HG02759 (cell line): ENCODE measurements at regions not wholly inside any gene's neighbourhood (a gene's known extent, or its start where the extent isn't known, plus 50 kb on each side); places are given as distances from the start of the nearest gene placed in this dataset.

Experiments used
- ATAC-seq: cut with Tn5 transposase; IDR thresholded peaks from one replicate; pipeline ENCODE4 v1.9.1; 2021; ENCODE audit warnings: mild to moderate bottlenecking, moderate library complexity; ENCODE audit not compliant: unreplicated experiment

- ATAC-seq, result no peak
Observed at GRCh38 chr5:167786871-167787578, 504.4 kb upstream of the WWC1 start.

- no peak for ATAC-seq
Observed at GRCh38 chr5:167790045-167790444, 501.4 kb upstream of the WWC1 start.

- no peak for ATAC-seq
Observed at GRCh38 chr5:167790462-167791260, 500.8 kb upstream of the WWC1 start.

GRCh38 chr5:167792514-167792913 lies 498.9 kb upstream of the WWC1 start:
- no peak for ATAC-seq

- ATAC-seq, result no peak
Observed at GRCh38 chr5:167793700-167794099, 497.7 kb upstream of the WWC1 start.

- ATAC-seq, result no peak
Observed at GRCh38 chr5:167794121-167794520, 497.3 kb upstream of the WWC1 start.

- ATAC-seq, result no peak
Observed at GRCh38 chr5:167796672-167797071, 494.8 kb upstream of the WWC1 start.

- no peak for ATAC-seq
Observed at GRCh38 chr5:167797933-167798332, 493.5 kb upstream of the WWC1 start.

- ATAC-seq, result no peak
Observed at GRCh38 chr5:167798448-167798847, 493.0 kb upstream of the WWC1 start.

- no peak for ATAC-seq
Observed at GRCh38 chr5:167800427-167800826, 491.0 kb upstream of the WWC1 start.

GRCh38 chr5:167801999-167802398 lies 489.4 kb upstream of the WWC1 start:
- no peak for ATAC-seq

- no peak for ATAC-seq
Observed at GRCh38 chr5:167802755-167803431, 488.6 kb upstream of the WWC1 start.

- no peak for ATAC-seq
Observed at GRCh38 chr5:167804512-167805220, 486.8 kb upstream of the WWC1 start.

GRCh38 chr5:167810573-167810972 lies 480.9 kb upstream of the WWC1 start:
- no peak for ATAC-seq

GRCh38 chr5:167812871-167813270 lies 478.6 kb upstream of the WWC1 start:
- ATAC-seq, result no peak

GRCh38 chr5:167813389-167813788 lies 478.1 kb upstream of the WWC1 start:
- no peak for ATAC-seq

- no peak for ATAC-seq
Observed at GRCh38 chr5:167814040-167814439, 477.4 kb upstream of the WWC1 start.

GRCh38 chr5:167814828-167815227 lies 476.6 kb upstream of the WWC1 start:
- no peak for ATAC-seq

GRCh38 chr5:167816354-167816753 lies 475.1 kb upstream of the WWC1 start:
- ATAC-seq, result no peak

GRCh38 chr5:167816864-167817263 lies 474.6 kb upstream of the WWC1 start:
- ATAC-seq, result no peak

- ATAC-seq, result peak; percentile 97
Observed at GRCh38 chr5:167819406-167819805, 472.0 kb upstream of the WWC1 start.
